HL-60 (cell line): ENCODE measurements at regions not wholly inside any gene's neighbourhood (a gene's known extent, or its start where the extent isn't known, plus 50 kb on each side); places are given as distances from the start of the nearest gene placed in this dataset.

Experiments
- DNase-seq, 2 experiments: peaks; one replicate each; pipeline ENCODE4 v3.0.0-alpha.2; 2010 to 2020; ENCODE audit warnings: low read depth in 1 of 2, low spot score in 1 of 2
- H3K27ac ChIP-seq: fragments of 250-450 bp; sonication (Bioruptor Pico); replicated peaks from 2 replicates; pipeline ENCODE4 v1.5.1; 2020; ENCODE audit warnings: mild to moderate bottlenecking, moderate library complexity
- H3K27me3 ChIP-seq: fragments of 250-450 bp; sonication (Bioruptor Pico); 2 replicates; pipeline ENCODE4 v1.5.1; 2021; ENCODE audit warnings: mild to moderate bottlenecking, moderate library complexity; ENCODE audit not compliant: insufficient read depth, poor library complexity, severe bottlenecking
- H3K4me3 ChIP-seq: replicated peaks from 2 replicates; pipeline ENCODE4 v1.5.1; 2011; ENCODE audit warnings: mild to moderate bottlenecking, control low read depth, low read length; ENCODE audit not compliant: insufficient read depth
- CTCF ChIP-seq: IDR thresholded peaks from one replicate; pipeline ENCODE4 v1.5.1; 2011; ENCODE audit warnings: low read length, control low read depth, inconsistent platforms; ENCODE audit not compliant: insufficient read depth
- GABPA ChIP-seq: IDR thresholded peaks from 2 replicates; pipeline ENCODE4 v1.6.1; 2012; ENCODE audit warnings: low read depth
- POLR2AphosphoS5 ChIP-seq: IDR thresholded peaks from 2 replicates; pipeline ENCODE4 v1.6.1; 2012; ENCODE audit warnings: low read depth
- REST ChIP-seq: IDR thresholded peaks from 2 replicates; pipeline ENCODE4 v1.6.1; 2012; ENCODE audit warnings: low read depth; ENCODE audit not compliant: insufficient replicate concordance
- SPI1 ChIP-seq: IDR thresholded peaks from 2 replicates; pipeline ENCODE4 v1.6.1; 2012; ENCODE audit warnings: low read depth, mild to moderate bottlenecking, borderline replicate concordance

- no peak overlapping the region for H3K4me3 ChIP-seq
- H3K27ac ChIP-seq, result no peak overlapping the region
- no peak for DNase-seq
- H3K27me3 ChIP-seq, result no peaks in the 10 kb centered on the region
- TF ChIP-seq POLR2AphosphoS5 (no peak), REST (no peak), GABPA (no peak), CTCF (no peak), SPI1 (no peak)
Measured at GRCh38 chr9:13047827-13048587, 231.5 kb downstream of the MPDZ start.

GRCh38 chr9:13049223-13049622, 230.3 kb downstream of the MPDZ start:
- no peak for TF ChIP-seq SPI1
- TF ChIP-seq POLR2AphosphoS5, result no peak
- TF ChIP-seq CTCF, result no peak
- no peak for TF ChIP-seq REST
- no peak for TF ChIP-seq GABPA
- DNase-seq, result no peak
- no peak overlapping the region for H3K27ac ChIP-seq
- no peak overlapping the region for H3K4me3 ChIP-seq
- H3K27me3 ChIP-seq, result no peaks in the 10 kb centered on the region

- Histone ChIP-seq H3K4me3 (no peak overlapping the region), H3K27me3 (no peaks in the 10 kb centered on the region), H3K27ac (no peak overlapping the region)
- DNase-seq, result no peak
- no peak for TF ChIP-seq POLR2AphosphoS5
Measured at GRCh38 chr9:13053504-13053903, 226.0 kb downstream of the MPDZ start.

- DNase-seq, result no peak
- Histone ChIP-seq H3K27me3 (no peaks in the 10 kb centered on the region), H3K4me3 (no peak overlapping the region), H3K27ac (no peak overlapping the region)
- TF ChIP-seq SPI1 (no peak), CTCF (no peak), GABPA (no peak), REST (no peak), POLR2AphosphoS5 (no peak)
Measured at GRCh38 chr9:13054389-13054788, 225.1 kb downstream of the MPDZ start.
